Keratinocyte (primary cell): ENCODE measurements at regions not wholly inside any gene's neighbourhood (a gene's known extent, or its start where the extent isn't known, plus 50 kb on each side); places are given as distances from the start of the nearest gene placed in this dataset.
"Not testable (repeated sequence)": the region's sequence is repeated elsewhere in the genome, so short reads cannot be mapped to it uniquely, and the experiment has no call there.

Source experiments
- DNase-seq: peaks from one replicate; pipeline ENCODE4 v3.0.0-alpha.2; 2011; ENCODE audit warnings: low read depth, missing footprints, low spot score
- FAIRE-seq: peaks from 2 replicates; lab custom pipeline; 2011; peaks lifted over from hg19 to GRCh38; lab: Jason Lieb, UNC
- H2AFZ ChIP-seq: 2 replicates; pipeline ENCODE4 v1.6.0; 2012; ENCODE audit warnings: low read length, control low read depth, inconsistent platforms; ENCODE audit not compliant: control insufficient read depth
- H3K27ac ChIP-seq: 2 replicates; pipeline ENCODE4 v1.5.1; 2011; ENCODE audit warnings: low read length; ENCODE audit not compliant: control insufficient read depth, insufficient read depth
- H3K27me3 ChIP-seq: 3 replicates; pipeline ENCODE4 v1.6.0; 2011; ENCODE audit warnings: low read length; ENCODE audit not compliant: control insufficient read depth, insufficient read depth; ENCODE audit errors: extremely low read depth
- H3K36me3 ChIP-seq, 2 experiments: 2 replicates in 1 of 2; 3 replicates in 1 of 2; pipeline ENCODE4 v1.5.1; 2011; ENCODE audit warnings: low read length in 2 of 2, mild to moderate bottlenecking in 1 of 2; ENCODE audit not compliant: control insufficient read depth in 2 of 2, insufficient read depth in 2 of 2; ENCODE audit errors: extremely low read depth in 1 of 2
- H3K4me1 ChIP-seq: 3 replicates; pipeline ENCODE4 v1.5.1; 2011; ENCODE audit warnings: low read length; ENCODE audit not compliant: control insufficient read depth, insufficient read depth; ENCODE audit errors: extremely low read depth
- H3K4me2 ChIP-seq: 3 replicates; pipeline ENCODE4 v1.6.0; 2011; ENCODE audit warnings: low read depth, low read length; ENCODE audit not compliant: control insufficient read depth, insufficient read depth; ENCODE audit errors: extremely low read depth
- H3K4me3 ChIP-seq, 3 experiments: fragments of 200-600 bp in 1 of 3; sonication (generic) in 1 of 3; 2 replicates in 2 of 3; 3 replicates in 1 of 3; pipeline ENCODE4 v1.5.1; 2011 to 2016; ENCODE audit warnings: low read length in 3 of 3, mild to moderate bottlenecking in 3 of 3, control low read depth in 2 of 3, inconsistent platforms in 1 of 3, low read depth in 1 of 3, mixed read lengths in 1 of 3, mixed run types in 1 of 3, moderate library complexity in 1 of 3; ENCODE audit not compliant: control insufficient read depth in 2 of 3, insufficient read depth in 2 of 3; ENCODE audit errors: extremely low read depth in 1 of 3
- H3K79me2 ChIP-seq: 2 replicates; pipeline ENCODE4 v1.6.0; 2012; ENCODE audit warnings: low read length; ENCODE audit not compliant: control insufficient read depth, insufficient read depth
- H3K9ac ChIP-seq: 3 replicates; pipeline ENCODE4 v1.6.0; 2011; ENCODE audit warnings: low read length; ENCODE audit not compliant: control insufficient read depth, insufficient read depth; ENCODE audit errors: extremely low read depth
- H3K9me1 ChIP-seq: 3 replicates; pipeline ENCODE4 v1.6.0; 2011; ENCODE audit warnings: low read length; ENCODE audit not compliant: control insufficient read depth, insufficient read depth; ENCODE audit errors: extremely low read depth
- H3K9me3 ChIP-seq: 2 replicates; pipeline ENCODE4 v1.5.1; 2012; ENCODE audit warnings: low read depth, low read length; ENCODE audit not compliant: control insufficient read depth
- H4K20me1 ChIP-seq: 3 replicates; pipeline ENCODE4 v1.6.0; 2011; ENCODE audit warnings: low read length; ENCODE audit not compliant: control insufficient read depth, insufficient read depth; ENCODE audit errors: extremely low read depth
- EZH2 ChIP-seq: IDR thresholded peaks from one replicate; pipeline ENCODE4 v1.6.1; 2012; ENCODE audit warnings: inconsistent platforms, mild to moderate bottlenecking, low read length, moderate library complexity
- dilution Hi-C: fragments of 300-500 bp; cut with MboI; formaldehyde crosslinking; loops from one replicate; pipeline ENCODE4 v1.7.0; 2020; ENCODE audit warnings: low sequenced_read_pairs; ENCODE audit not compliant: extremely low pct_ligation_motif_present
- TF ChIP-seq, protein P1 (sequence below), 3 experiments: IDR thresholded peaks in 1 of 3; conservative IDR thresholded peaks in 1 of 3; optimal IDR thresholded peaks in 1 of 3; 2 replicates in 2 of 3; 3 replicates in 1 of 3; pipeline versions ENCODE3 to v1.5.1; 2011; ENCODE audit warnings: low read length in 3 of 3, mild to moderate bottlenecking in 3 of 3, moderate library complexity in 2 of 3, control low read depth in 1 of 3, inconsistent platforms in 1 of 3; ENCODE audit not compliant: insufficient read depth in 2 of 3; ENCODE audit errors: extremely low read depth in 1 of 3

DNA sequence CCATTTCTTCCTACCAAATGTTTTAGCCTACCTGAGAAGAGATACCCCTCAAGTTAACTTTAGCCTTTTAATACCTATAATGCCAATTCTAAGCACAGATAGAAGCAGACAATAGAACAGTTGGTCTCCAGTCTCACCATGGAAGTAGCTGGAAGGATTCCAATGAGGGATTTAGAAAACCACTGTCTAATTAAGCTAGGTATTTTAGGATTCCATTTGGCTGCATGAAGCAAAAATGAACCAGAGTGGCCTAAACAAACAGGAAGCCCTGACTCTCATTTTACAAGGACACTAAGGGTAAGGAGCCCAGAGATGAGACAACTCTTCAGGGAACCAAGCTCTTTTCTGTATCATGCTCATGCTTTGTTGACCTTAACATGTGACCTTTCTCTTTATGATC, 199.2 kb downstream of the ALDH8A1 start:
- H3K9me3 ChIP-seq, result no peaks in the 10 kb centered on the region
- no peak overlapping the region for H3K9ac ChIP-seq
- TF ChIP-seq EZH2, result no peak
- TF ChIP-seq, protein P1, sequence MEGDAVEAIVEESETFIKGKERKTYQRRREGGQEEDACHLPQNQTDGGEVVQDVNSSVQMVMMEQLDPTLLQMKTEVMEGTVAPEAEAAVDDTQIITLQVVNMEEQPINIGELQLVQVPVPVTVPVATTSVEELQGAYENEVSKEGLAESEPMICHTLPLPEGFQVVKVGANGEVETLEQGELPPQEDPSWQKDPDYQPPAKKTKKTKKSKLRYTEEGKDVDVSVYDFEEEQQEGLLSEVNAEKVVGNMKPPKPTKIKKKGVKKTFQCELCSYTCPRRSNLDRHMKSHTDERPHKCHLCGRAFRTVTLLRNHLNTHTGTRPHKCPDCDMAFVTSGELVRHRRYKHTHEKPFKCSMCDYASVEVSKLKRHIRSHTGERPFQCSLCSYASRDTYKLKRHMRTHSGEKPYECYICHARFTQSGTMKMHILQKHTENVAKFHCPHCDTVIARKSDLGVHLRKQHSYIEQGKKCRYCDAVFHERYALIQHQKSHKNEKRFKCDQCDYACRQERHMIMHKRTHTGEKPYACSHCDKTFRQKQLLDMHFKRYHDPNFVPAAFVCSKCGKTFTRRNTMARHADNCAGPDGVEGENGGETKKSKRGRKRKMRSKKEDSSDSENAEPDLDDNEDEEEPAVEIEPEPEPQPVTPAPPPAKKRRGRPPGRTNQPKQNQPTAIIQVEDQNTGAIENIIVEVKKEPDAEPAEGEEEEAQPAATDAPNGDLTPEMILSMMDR (optimal IDR thresholded peaks at IDR 0.05 in 1 of 3, IDR thresholded peaks at IDR 0.05 in 1 of 3, conservative IDR thresholded peaks at IDR 0.05 in 1 of 3; ENCODE audit: extremely low read depth in 1 of 3, insufficient read depth in 2 of 3, low read length in 3 of 3), result no peak
- no peak overlapping the region for H3K4me2 ChIP-seq
- no peaks in the 10 kb centered on the region for H3K36me3 ChIP-seq
- no peak overlapping the region for H3K4me3 ChIP-seq
- H3K4me1 ChIP-seq, result no peaks in the 10 kb centered on the region
- H3K27me3 ChIP-seq, result no peaks in the 10 kb centered on the region
- dilution Hi-C loops, result no loop called here
- no peak for DNase-seq
- H3K27ac ChIP-seq, result no peak overlapping the region
- no peaks in the 10 kb centered on the region for H3K9me1 ChIP-seq
- H4K20me1 ChIP-seq, result no peaks in the 10 kb centered on the region
- no peak overlapping the region for H2AFZ ChIP-seq
- FAIRE-seq, result no peak
- H3K79me2 ChIP-seq, result no peaks in the 10 kb centered on the region

- dilution Hi-C loops, result no loop called here
- no peaks in the 10 kb centered on the region for H3K9me1 ChIP-seq
Measured at GRCh38 chr6:134748484-134748883, 201.4 kb downstream of the ALDH8A1 start.

GRCh38 chr6:134747197-134747596, 202.7 kb downstream of the ALDH8A1 start:
- FAIRE-seq, H4K20me1 ChIP-seq, H3K4me2 ChIP-seq, H3K4me3 ChIP-seq, H3K4me1 ChIP-seq, H3K27me3 ChIP-seq, H3K9ac ChIP-seq, H3K79me2 ChIP-seq, dilution Hi-C loops, DNase-seq, H2AFZ ChIP-seq, H3K27ac ChIP-seq, H3K36me3 ChIP-seq, H3K9me1 ChIP-seq, H3K9me3 ChIP-seq: not testable (repeated sequence)

More at GRCh38 chr6:134748484-134748883, 201.4 kb downstream of the ALDH8A1 start:
- Histone ChIP-seq H3K9ac (no peak overlapping the region), H3K4me1 (no peaks in the 10 kb centered on the region), H2AFZ (no peak overlapping the region), H3K27me3 (no peaks in the 10 kb centered on the region), H4K20me1 (no peaks in the 10 kb centered on the region), H3K36me3 (no peaks in the 10 kb centered on the region), H3K79me2 (no peaks in the 10 kb centered on the region), H3K4me3 (no peak overlapping the region), H3K9me3 (no peaks in the 10 kb centered on the region), H3K4me2 (no peak overlapping the region), H3K27ac (no peak overlapping the region)
- DNase-seq, result no peak
- TF ChIP-seq, protein P1 (optimal IDR thresholded peaks at IDR 0.05 in 1 of 3, IDR thresholded peaks at IDR 0.05 in 1 of 3, conservative IDR thresholded peaks at IDR 0.05 in 1 of 3; ENCODE audit: extremely low read depth in 1 of 3, insufficient read depth in 2 of 3, low read length in 3 of 3), result no peak
- no peak for TF ChIP-seq EZH2
- FAIRE-seq, result no peak
